Ishikawa (cell line): ENCODE measurements at regions not wholly inside any gene's neighbourhood (a gene's known extent, or its start where the extent isn't known, plus 50 kb on each side); places are given as distances from the start of the nearest gene placed in this dataset.

Experiments used
- CEBPB ChIP-seq: IDR thresholded peaks from 2 replicates; pipeline ENCODE4 v1.6.1; 2012
- CREB1 ChIP-seq: IDR thresholded peaks from 2 replicates; pipeline ENCODE4 v1.6.1; 2012; ENCODE audit warnings: low read depth
- EGR1 ChIP-seq: IDR thresholded peaks from 2 replicates; pipeline ENCODE4 v1.6.1; 2012
- EP300 ChIP-seq: IDR thresholded peaks from 2 replicates; pipeline ENCODE4 v1.6.1; 2012; ENCODE audit warnings: borderline replicate concordance
- FOXM1 ChIP-seq: IDR thresholded peaks from 2 replicates; pipeline ENCODE4 v1.6.1; 2012; ENCODE audit warnings: low read depth, borderline replicate concordance
- MAX ChIP-seq: IDR thresholded peaks from 2 replicates; pipeline ENCODE4 v1.6.1; 2012
- NFIC ChIP-seq: IDR thresholded peaks from 2 replicates; pipeline ENCODE4 v1.6.1; 2012
- RAD21 ChIP-seq: IDR thresholded peaks from 2 replicates; pipeline ENCODE4 v1.6.1; 2012; ENCODE audit warnings: low read depth
- REST ChIP-seq: IDR thresholded peaks from 2 replicates; pipeline ENCODE4 v1.6.1; 2012; ENCODE audit warnings: low read depth, mild to moderate bottlenecking
- TAF1 ChIP-seq: IDR thresholded peaks from 2 replicates; pipeline ENCODE4 v1.6.1; 2012; ENCODE audit warnings: low read depth, mild to moderate bottlenecking
- TCF12 ChIP-seq: IDR thresholded peaks from 2 replicates; pipeline ENCODE4 v1.6.1; 2012; ENCODE audit warnings: low read depth
- TEAD4 ChIP-seq: IDR thresholded peaks from 2 replicates; pipeline ENCODE4 v1.6.1; 2012
- USF1 ChIP-seq: IDR thresholded peaks from 2 replicates; pipeline ENCODE4 v1.6.1; 2012
- YY1 ChIP-seq: IDR thresholded peaks from 2 replicates; pipeline ENCODE4 v1.6.1; 2012; ENCODE audit warnings: low read depth
- ZBTB7A ChIP-seq: IDR thresholded peaks from 2 replicates; pipeline ENCODE4 v1.6.1; 2012; ENCODE audit warnings: low read depth

- TF ChIP-seq RAD21 = no peak
- TF ChIP-seq MAX = no peak
- TF ChIP-seq EGR1 = no peak
- no peak for TF ChIP-seq FOXM1
- no peak for TF ChIP-seq ZBTB7A
- TF ChIP-seq YY1 = no peak
- TF ChIP-seq EP300 = no peak
- TF ChIP-seq CEBPB = no peak
- TF ChIP-seq REST = no peak
- TF ChIP-seq USF1 = no peak
- TF ChIP-seq TEAD4 = no peak
These were observed 143.7 kb upstream of the KCNMB2 start for GRCh38 chr3:178392511-178392926.

- TF ChIP-seq NFIC (no peak), ZBTB7A (no peak), TCF12 (no peak), TAF1 (no peak), CREB1 (no peak), EP300 (no peak), RAD21 (no peak), MAX (no peak), YY1 (no peak)
These were observed 143.1 kb upstream of the KCNMB2 start for GRCh38 chr3:178393146-178393545.

- TF ChIP-seq REST (no peak), ZBTB7A (no peak), TEAD4 (no peak), EP300 (no peak), USF1 (no peak), YY1 (no peak), CEBPB (no peak), TAF1 (no peak), FOXM1 (no peak), EGR1 (no peak), CREB1 (no peak), RAD21 (no peak), MAX (no peak), NFIC (no peak), TCF12 (no peak)
These were observed 142.4 kb upstream of the KCNMB2 start for GRCh38 chr3:178393824-178394223.

- TF ChIP-seq REST (no peak), TEAD4 (no peak), YY1 (no peak), EP300 (no peak), MAX (no peak), EGR1 (no peak), TAF1 (no peak), FOXM1 (no peak), USF1 (no peak), CREB1 (no peak), TCF12 (no peak)
These were observed 139.9 kb upstream of the KCNMB2 start for GRCh38 chr3:178396318-178396717.
